K562 (cell line): ENCODE measurements at regions not wholly inside any gene's neighbourhood (a gene's known extent, or its start where the extent isn't known, plus 50 kb on each side); places are given as distances from the start of the nearest gene placed in this dataset.

ENCODE experiments used
- CREB3 ChIP-seq: fragments of 450-650 bp; conservative IDR thresholded peaks from 2 replicates; pipeline ENCODE4 v1.6.1; 2016; ENCODE audit warnings: missing genetic modification characterization, low read depth, mild to moderate bottlenecking, missing compliant biosample characterization, moderate library complexity
- CREM ChIP-seq: IDR thresholded peaks from 2 replicates; pipeline ENCODE4 v1.6.1; 2014; ENCODE audit warnings: antibody characterized with exemption, low read depth
- GABPA ChIP-seq: fragments of 200-800 bp; sonication (Bioruptor generic); conservative IDR thresholded peaks from 2 replicates; pipeline ENCODE4 v1.6.1; 2016; ENCODE audit warnings: low read depth, missing genetic modification characterization, missing compliant biosample characterization
- JUN ChIP-seq, 2 experiments: sonication (generic) in 1 of 2; formaldehyde crosslinking in 1 of 2; IDR thresholded peaks; 2 replicates each; pipeline versions ENCODE4 v1.6.1 to v1.8.0; 2012 to 2022; ENCODE audit warnings: borderline replicate concordance in 2 of 2, mild to moderate bottlenecking in 2 of 2, improper control_type of control experiment in 1 of 2, low read depth in 1 of 2, low read length in 1 of 2, missing genetic modification reagents in 1 of 2
- L3MBTL2 ChIP-seq: fragments of 450-650 bp; IDR thresholded peaks from 2 replicates; pipeline ENCODE4 v1.6.1; 2016; ENCODE audit warnings: mild to moderate bottlenecking, moderate library complexity
- MGA ChIP-seq: fragments of 450-650 bp; IDR thresholded peaks from 2 replicates; pipeline ENCODE4 v1.6.1; 2016; ENCODE audit warnings: mild to moderate bottlenecking, moderate library complexity
- MXI1 ChIP-seq: IDR thresholded peaks from 2 replicates; pipeline ENCODE4 v1.6.1; 2011; ENCODE audit warnings: low read depth, mild to moderate bottlenecking, improper control_type of control experiment, low read length
- PHF8 ChIP-seq: fragments of 200-600 bp; sonication (generic); IDR thresholded peaks from 2 replicates; pipeline ENCODE4 v1.6.1; 2012; ENCODE audit warnings: mixed run types, mild to moderate bottlenecking, inconsistent platforms, low read length, moderate library complexity, borderline replicate concordance
- U2AF2 ChIP-seq: fragments of 200-400 bp; formaldehyde crosslinking; optimal IDR thresholded peaks from 2 replicates; pipeline ENCODE3; 2017; ENCODE audit warnings: low read depth, mild to moderate bottlenecking, low read length
- ZNF184 ChIP-seq: sonication (generic); formaldehyde crosslinking; IDR thresholded peaks from 2 replicates; pipeline ENCODE4 v1.5.0; 2020; ENCODE audit warnings: missing genetic modification reagents
- TF ChIP-seq, protein P1 (sequence below): sonication (generic); formaldehyde crosslinking; IDR thresholded peaks from 2 replicates; pipeline ENCODE4 v1.8.1; 2023; ENCODE audit warnings: mild to moderate bottlenecking, missing genetic modification reagents

GRCh38 chr11:45354976-45355705, 69.0 kb upstream of the SYT13 start (continued):
- TF ChIP-seq MGA (peak; percentile 68), ZNF184 (CRISPR knock-in tag) (no peak), U2AF2 (no peak), CREM (peak; percentile 96), PHF8 (0 out of 2 replicates have a peak, but pooled peaks have one; percentile 20), CREB3 (tag) (0 out of 2 replicates have a peak, but pooled peaks have one; percentile 49), L3MBTL2 (peak; percentile 95), JUN (IDR thresholded peaks at IDR 0.05; ENCODE audit: borderline replicate concordance, low read depth, low read length) (0 out of 2 replicates have a peak, but pooled peaks have one; percentile 35), JUN (CRISPR knock-in tag; IDR thresholded peaks at IDR 0.05; ENCODE audit: borderline replicate concordance) (no peak), GABPA (tag) (peak; percentile 97), MXI1 (no peak)
- TF ChIP-seq, protein P1, sequence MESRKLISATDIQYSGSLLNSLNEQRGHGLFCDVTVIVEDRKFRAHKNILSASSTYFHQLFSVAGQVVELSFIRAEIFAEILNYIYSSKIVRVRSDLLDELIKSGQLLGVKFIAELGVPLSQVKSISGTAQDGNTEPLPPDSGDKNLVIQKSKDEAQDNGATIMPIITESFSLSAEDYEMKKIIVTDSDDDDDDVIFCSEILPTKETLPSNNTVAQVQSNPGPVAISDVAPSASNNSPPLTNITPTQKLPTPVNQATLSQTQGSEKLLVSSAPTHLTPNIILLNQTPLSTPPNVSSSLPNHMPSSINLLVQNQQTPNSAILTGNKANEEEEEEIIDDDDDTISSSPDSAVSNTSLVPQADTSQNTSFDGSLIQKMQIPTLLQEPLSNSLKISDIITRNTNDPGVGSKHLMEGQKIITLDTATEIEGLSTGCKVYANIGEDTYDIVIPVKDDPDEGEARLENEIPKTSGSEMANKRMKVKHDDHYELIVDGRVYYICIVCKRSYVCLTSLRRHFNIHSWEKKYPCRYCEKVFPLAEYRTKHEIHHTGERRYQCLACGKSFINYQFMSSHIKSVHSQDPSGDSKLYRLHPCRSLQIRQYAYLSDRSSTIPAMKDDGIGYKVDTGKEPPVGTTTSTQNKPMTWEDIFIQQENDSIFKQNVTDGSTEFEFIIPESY (CRISPR knock-in tag) = no peak
